ENCODE measurements at regions not wholly inside any gene's neighbourhood (a gene's known extent, or its start where the extent isn't known, plus 50 kb on each side); places are given as distances from the start of the nearest gene placed in this dataset.

DNA sequence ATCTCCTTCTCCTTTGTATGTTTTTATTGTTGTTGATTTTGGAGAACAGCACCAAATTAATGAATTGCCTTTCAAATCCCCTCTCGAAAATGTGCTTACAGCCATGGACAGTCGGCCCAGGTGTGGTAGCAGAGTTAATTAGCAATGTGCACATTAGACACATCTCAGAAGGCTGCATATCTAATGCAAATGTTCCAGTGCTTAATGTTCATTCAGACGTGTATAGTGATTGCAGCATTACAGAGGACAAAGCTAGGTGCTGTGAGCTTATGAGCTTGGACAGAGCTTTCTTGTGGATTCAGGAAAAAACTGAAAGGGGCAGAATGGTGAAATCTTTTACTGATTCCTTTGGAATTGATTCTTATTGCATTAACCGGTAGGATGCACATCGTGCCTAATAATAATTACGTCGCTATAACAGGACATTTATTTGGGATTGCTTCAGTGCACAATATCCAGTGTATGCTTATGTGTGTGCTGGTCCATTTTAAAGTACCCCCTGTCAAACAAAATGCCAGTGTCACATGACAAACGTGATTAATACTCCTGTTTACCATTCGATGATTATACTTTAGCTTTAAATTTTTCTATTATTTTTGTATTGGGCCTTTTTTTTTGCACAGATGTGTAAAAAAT lies 552.9 kb upstream of the EPHA5 start:
- TF ChIP-seq POLR2A (IDR thresholded peaks at IDR 0.05): no peak
- TF ChIP-seq, protein P1, sequence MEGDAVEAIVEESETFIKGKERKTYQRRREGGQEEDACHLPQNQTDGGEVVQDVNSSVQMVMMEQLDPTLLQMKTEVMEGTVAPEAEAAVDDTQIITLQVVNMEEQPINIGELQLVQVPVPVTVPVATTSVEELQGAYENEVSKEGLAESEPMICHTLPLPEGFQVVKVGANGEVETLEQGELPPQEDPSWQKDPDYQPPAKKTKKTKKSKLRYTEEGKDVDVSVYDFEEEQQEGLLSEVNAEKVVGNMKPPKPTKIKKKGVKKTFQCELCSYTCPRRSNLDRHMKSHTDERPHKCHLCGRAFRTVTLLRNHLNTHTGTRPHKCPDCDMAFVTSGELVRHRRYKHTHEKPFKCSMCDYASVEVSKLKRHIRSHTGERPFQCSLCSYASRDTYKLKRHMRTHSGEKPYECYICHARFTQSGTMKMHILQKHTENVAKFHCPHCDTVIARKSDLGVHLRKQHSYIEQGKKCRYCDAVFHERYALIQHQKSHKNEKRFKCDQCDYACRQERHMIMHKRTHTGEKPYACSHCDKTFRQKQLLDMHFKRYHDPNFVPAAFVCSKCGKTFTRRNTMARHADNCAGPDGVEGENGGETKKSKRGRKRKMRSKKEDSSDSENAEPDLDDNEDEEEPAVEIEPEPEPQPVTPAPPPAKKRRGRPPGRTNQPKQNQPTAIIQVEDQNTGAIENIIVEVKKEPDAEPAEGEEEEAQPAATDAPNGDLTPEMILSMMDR (IDR thresholded peaks at IDR 0.05): no peak

All from ovary (tissue), 3 donors.